Spleen (tissue), 7 donors: ENCODE measurements at regions not wholly inside any gene's neighbourhood (a gene's known extent, or its start where the extent isn't known, plus 50 kb on each side); places are given as distances from the start of the nearest gene placed in this dataset.

Source experiments
- POLR2A ChIP-seq, 3 donors: fragments of 450-650 bp; IDR thresholded peaks; one replicate each; pipeline ENCODE4 v1.5.1; 2017; ENCODE audit warnings: antibody characterized with exemption in 3 of 3, mild to moderate bottlenecking in 1 of 3
- TF ChIP-seq, protein P1 (sequence below), 11 experiments: fragments of 200-600 bp in 7 of 11; fragments of 450-650 bp in 4 of 11; sonication (generic) in 4 of 11; IDR thresholded peaks in 8 of 11; conservative IDR thresholded peaks in 3 of 11; 1 replicate in 7 of 11; 2 replicates in 4 of 11; pipeline versions ENCODE4 v1.4.0 to v1.8.0; 2016 to 2021; ENCODE audit warnings: antibody characterized with exemption in 11 of 11, inconsistent platforms in 4 of 11, mild to moderate bottlenecking in 1 of 11
- donor health status: DM: no; HTN: no; CAD: no; lungs with moderate emphysema.
- donor health status: DM: no; HTN: no; CAD: no.
- donor health status: DM: no; HTN: no; CAD: no.

DNA sequence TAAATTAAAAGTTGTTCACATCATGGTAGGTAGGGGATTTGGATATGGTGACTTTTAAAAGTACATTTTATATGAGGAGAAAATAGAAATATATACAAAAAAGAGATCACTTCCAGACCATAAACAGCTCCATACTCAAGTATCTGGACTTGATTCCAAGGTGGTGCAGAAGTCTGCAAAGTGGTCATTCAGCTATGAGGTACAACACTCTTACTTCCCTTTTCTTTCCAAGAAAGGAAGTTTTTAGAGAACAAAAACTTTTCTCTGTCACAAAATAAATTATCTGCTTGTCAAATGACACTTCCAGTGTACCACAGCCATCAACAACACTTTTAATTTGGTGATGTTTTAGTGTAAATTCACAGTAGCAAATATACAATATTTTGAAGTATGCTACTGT, 1013.5 kb downstream of the GATA3 start:
- TF ChIP-seq, protein P1, sequence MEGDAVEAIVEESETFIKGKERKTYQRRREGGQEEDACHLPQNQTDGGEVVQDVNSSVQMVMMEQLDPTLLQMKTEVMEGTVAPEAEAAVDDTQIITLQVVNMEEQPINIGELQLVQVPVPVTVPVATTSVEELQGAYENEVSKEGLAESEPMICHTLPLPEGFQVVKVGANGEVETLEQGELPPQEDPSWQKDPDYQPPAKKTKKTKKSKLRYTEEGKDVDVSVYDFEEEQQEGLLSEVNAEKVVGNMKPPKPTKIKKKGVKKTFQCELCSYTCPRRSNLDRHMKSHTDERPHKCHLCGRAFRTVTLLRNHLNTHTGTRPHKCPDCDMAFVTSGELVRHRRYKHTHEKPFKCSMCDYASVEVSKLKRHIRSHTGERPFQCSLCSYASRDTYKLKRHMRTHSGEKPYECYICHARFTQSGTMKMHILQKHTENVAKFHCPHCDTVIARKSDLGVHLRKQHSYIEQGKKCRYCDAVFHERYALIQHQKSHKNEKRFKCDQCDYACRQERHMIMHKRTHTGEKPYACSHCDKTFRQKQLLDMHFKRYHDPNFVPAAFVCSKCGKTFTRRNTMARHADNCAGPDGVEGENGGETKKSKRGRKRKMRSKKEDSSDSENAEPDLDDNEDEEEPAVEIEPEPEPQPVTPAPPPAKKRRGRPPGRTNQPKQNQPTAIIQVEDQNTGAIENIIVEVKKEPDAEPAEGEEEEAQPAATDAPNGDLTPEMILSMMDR (IDR thresholded peaks at IDR 0.05 in 8 of 11, conservative IDR thresholded peaks at IDR 0.05 in 3 of 11) = no peak
- no peak for TF ChIP-seq POLR2A (IDR thresholded peaks at IDR 0.05)
